Activated T-helper 2 cell treated with anti-CD3 and anti-CD28 coated beads, Interferon-gamma antibody, Interleukin-2, Interleukin-4, amounts not matched to agents 10 μg/mL and 5 μg/mL and 100 μg/mL, durations not matched to agents 14 hours and 24 hours and 36 hours (primary cell): ENCODE measurements at regions not wholly inside any gene's neighbourhood (a gene's known extent, or its start where the extent isn't known, plus 50 kb on each side); places are given as distances from the start of the nearest gene placed in this dataset.

Experiments
- DNase-seq: peaks from one replicate; pipeline ENCODE4 v3.0.0; 2021; ENCODE audit warnings: low spot score
- H3K27ac Mint-ChIP-seq: one replicate; pipeline ENCODE4 v1.8.0; 2021; ENCODE audit warnings: mixed read lengths
- H3K27me3 Mint-ChIP-seq: one replicate; pipeline ENCODE4 v1.8.0; 2021; ENCODE audit warnings: low read depth, mixed read lengths
- H3K36me3 Mint-ChIP-seq: one replicate; pipeline ENCODE4 v1.8.0; 2021; ENCODE audit warnings: low read depth, mixed read lengths
- H3K4me1 Mint-ChIP-seq: one replicate; pipeline ENCODE4 v1.8.0; 2021; ENCODE audit warnings: low read depth, mixed read lengths
- H3K4me3 Mint-ChIP-seq: one replicate; pipeline ENCODE4 v1.8.0; 2021; ENCODE audit warnings: low read depth, mild to moderate bottlenecking, moderate library complexity, mixed read lengths
- H3K9me3 Mint-ChIP-seq: one replicate; pipeline ENCODE4 v1.8.0; 2021; ENCODE audit warnings: mixed read lengths
- intact Hi-C: fragments of 100-400 bp; cut with micrococcal nuclease; formaldehyde crosslinking; loops from one replicate; pipeline ENCODE4 v1.15.1; 2023

- Mint-ChIP-seq H3K9me3 (peaks cover 13% of the 10 kb centered on the region), H3K27ac (no peak overlapping the region), H3K27me3 (peaks cover 10% of the 10 kb centered on the region), H3K4me1 (peaks cover 2% of the 10 kb centered on the region), H3K4me3 (no peak overlapping the region), H3K36me3 (no peaks in the 10 kb centered on the region)
- intact Hi-C loops: no loop called here
- no peak for DNase-seq
Measured at GRCh38 chr21:17738176-17738953, 80.8 kb downstream of the C21orf91 start.

- peaks cover 3% of the 10 kb centered on the region for H3K9me3 Mint-ChIP-seq
- intact Hi-C loops: no loop called here
- peaks cover 2% of the 10 kb centered on the region for H3K4me1 Mint-ChIP-seq
- no peak overlapping the region for H3K4me3 Mint-ChIP-seq
- no peak for DNase-seq
- H3K27ac Mint-ChIP-seq: no peak overlapping the region
- peaks cover 13% of the 10 kb centered on the region for H3K27me3 Mint-ChIP-seq
- no peaks in the 10 kb centered on the region for H3K36me3 Mint-ChIP-seq
Measured at GRCh38 chr21:17736072-17736471, 83.1 kb downstream of the C21orf91 start.

DNA sequence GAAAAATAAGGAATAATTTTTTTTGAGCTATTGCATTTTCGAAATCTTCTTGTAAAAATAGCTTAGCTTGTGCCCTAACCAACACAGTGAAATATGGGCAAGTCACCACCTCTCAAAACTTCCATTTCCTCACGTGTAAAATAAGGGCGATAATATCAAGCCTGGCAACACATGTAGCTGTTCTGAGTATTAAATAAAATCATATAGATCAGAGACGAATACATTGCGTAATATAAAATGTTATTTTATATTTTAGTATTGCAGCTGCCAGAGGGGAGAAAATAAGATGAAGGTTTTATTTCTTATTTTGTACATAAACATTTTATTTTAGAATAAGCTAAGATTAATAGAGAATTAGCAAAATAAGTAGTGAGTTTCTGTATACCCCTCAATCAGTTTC is 85.9 kb downstream of the C21orf91 start:
- DNase-seq: no peak
- Mint-ChIP-seq H3K9me3 (no peaks in the 10 kb centered on the region), H3K4me1 (peaks cover 4% of the 10 kb centered on the region), H3K27ac (no peak overlapping the region), H3K27me3 (peaks cover 7% of the 10 kb centered on the region), H3K4me3 (no peak overlapping the region), H3K36me3 (no peaks in the 10 kb centered on the region)
- intact Hi-C loops: no loop called here

GRCh38 chr21:17732306-17732705 is 86.8 kb downstream of the C21orf91 start:
- Mint-ChIP-seq H3K36me3 (no peaks in the 10 kb centered on the region), H3K9me3 (no peaks in the 10 kb centered on the region), H3K27ac (no peak overlapping the region), H3K4me1 (peaks cover 4% of the 10 kb centered on the region), H3K27me3 (peaks cover 7% of the 10 kb centered on the region), H3K4me3 (no peak overlapping the region)
- intact Hi-C loops: no loop called here
- DNase-seq: no peak

GRCh38 chr21:17731554-17731953 is 87.6 kb downstream of the C21orf91 start:
- DNase-seq: no peak
- H3K36me3 Mint-ChIP-seq: no peaks in the 10 kb centered on the region
- intact Hi-C loops: no loop called here
- H3K4me3 Mint-ChIP-seq: no peak overlapping the region
- H3K27ac Mint-ChIP-seq: no peak overlapping the region
- no peaks in the 10 kb centered on the region for H3K9me3 Mint-ChIP-seq
- peaks cover 4% of the 10 kb centered on the region for H3K4me1 Mint-ChIP-seq
- peaks cover 7% of the 10 kb centered on the region for H3K27me3 Mint-ChIP-seq

DNA sequence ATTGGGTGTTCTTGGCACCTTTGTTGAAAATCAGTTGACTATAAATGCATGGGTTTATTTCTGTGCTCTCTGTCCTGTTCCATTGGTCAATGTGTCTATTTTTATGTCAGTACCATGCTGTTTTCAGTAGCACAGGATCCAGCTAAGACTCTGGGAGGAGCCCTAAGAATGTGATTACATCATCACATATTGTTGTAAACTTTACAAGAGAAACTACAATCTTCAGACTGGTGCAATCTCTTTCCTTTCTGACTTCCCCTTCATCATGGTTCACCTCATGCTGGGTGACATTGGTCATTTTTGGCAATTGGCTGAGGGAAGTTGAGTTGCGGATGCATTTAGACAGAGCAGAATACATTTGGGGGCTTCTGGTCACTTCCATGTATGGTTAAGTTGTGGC is 88.4 kb downstream of the C21orf91 start:
- H3K27ac Mint-ChIP-seq: no peak overlapping the region
- peaks cover 7% of the 10 kb centered on the region for H3K27me3 Mint-ChIP-seq
- H3K4me1 Mint-ChIP-seq: peaks cover 4% of the 10 kb centered on the region
- H3K4me3 Mint-ChIP-seq: no peak overlapping the region
- no peaks in the 10 kb centered on the region for H3K9me3 Mint-ChIP-seq
- no peak for DNase-seq
- intact Hi-C loops: no loop called here
- H3K36me3 Mint-ChIP-seq: no peaks in the 10 kb centered on the region

DNA sequence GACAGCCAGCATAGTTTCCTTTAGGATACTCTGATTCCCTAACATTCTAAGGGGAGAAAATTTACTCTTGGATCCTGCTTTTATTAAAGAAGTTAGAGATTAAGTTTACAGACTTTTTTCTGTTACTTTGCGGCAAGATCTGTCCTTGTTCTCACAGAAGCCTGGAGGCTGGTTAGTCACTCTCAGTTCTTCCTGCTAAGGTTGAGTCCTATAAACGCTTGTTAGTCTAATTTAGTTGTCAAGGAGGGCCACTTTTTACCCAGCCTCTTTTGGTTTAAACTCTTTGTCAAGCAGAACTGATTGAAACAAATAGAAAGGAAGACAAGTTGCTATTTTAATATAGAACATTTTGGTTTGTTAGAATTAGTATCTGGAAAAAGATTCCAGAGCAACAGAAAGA is 89.7 kb downstream of the C21orf91 start:
- Mint-ChIP-seq H3K27me3 (peaks cover 7% of the 10 kb centered on the region), H3K27ac (no peak overlapping the region), H3K4me1 (peaks cover 4% of the 10 kb centered on the region), H3K4me3 (no peak overlapping the region), H3K36me3 (no peaks in the 10 kb centered on the region), H3K9me3 (no peaks in the 10 kb centered on the region)
- no peak for DNase-seq
- intact Hi-C loops: no loop called here

DNA sequence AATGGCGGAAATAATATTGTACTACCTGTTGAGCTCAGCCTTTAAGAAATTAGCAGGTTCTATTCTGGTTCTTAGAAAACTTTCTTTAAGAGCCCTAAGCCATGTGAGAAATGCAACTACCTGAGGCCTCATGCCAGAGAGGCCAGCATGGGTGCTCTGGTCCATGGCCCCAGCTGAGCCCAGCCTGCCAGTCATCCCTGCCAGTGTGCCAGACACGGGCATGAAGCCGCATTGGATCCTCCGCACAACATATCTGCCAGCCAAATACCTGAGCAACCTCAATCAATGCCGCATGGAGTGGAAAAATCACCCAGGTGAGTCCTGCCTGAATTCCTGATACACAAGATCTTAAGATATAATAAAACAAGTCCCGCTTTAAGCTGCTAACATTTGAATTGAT is 91.8 kb downstream of the C21orf91 start:
- no peak for DNase-seq
- Mint-ChIP-seq H3K27ac (no peak overlapping the region), H3K27me3 (no peaks in the 10 kb centered on the region), H3K4me1 (peaks cover 4% of the 10 kb centered on the region), H3K9me3 (no peaks in the 10 kb centered on the region), H3K4me3 (no peak overlapping the region), H3K36me3 (no peaks in the 10 kb centered on the region)
- intact Hi-C loops: no loop called here

- intact Hi-C loops: no loop called here
- no peaks in the 10 kb centered on the region for H3K27me3 Mint-ChIP-seq
- no peaks in the 10 kb centered on the region for H3K36me3 Mint-ChIP-seq
- DNase-seq: no peak
- H3K27ac Mint-ChIP-seq: no peak overlapping the region
- peaks cover 4% of the 10 kb centered on the region for H3K4me1 Mint-ChIP-seq
- H3K9me3 Mint-ChIP-seq: no peaks in the 10 kb centered on the region
- no peak overlapping the region for H3K4me3 Mint-ChIP-seq
Measured at GRCh38 chr21:17726047-17726829, 92.9 kb downstream of the C21orf91 start.

- H3K27me3 Mint-ChIP-seq: no peaks in the 10 kb centered on the region
- no peaks in the 10 kb centered on the region for H3K36me3 Mint-ChIP-seq
- H3K27ac Mint-ChIP-seq: no peak overlapping the region
- H3K9me3 Mint-ChIP-seq: no peaks in the 10 kb centered on the region
- DNase-seq: no peak
- no peak overlapping the region for H3K4me3 Mint-ChIP-seq
- no peaks in the 10 kb centered on the region for H3K4me1 Mint-ChIP-seq
- intact Hi-C loops: no loop called here
Measured at GRCh38 chr21:17725339-17725738, 93.8 kb downstream of the C21orf91 start.

DNA sequence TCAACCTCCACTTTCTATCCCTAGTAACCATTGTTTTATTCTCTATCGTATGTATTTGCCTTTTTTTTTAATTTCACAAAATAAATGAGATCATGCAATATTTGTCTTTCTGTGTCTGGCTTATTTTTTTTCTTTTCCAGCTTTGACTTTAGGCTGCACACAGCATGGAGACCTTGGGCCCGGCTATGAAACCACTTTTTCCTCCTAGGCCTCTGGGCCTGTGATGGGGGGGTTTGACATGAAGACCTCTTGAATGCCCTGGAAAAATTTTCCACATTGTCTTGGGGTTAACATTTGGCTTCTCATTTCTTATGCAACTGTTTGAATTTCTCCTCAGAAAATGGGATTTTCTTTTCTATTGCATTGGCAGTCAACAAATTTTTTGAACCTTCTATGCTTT is 100.2 kb upstream of the BTG3 start:
- peaks cover 3% of the 10 kb centered on the region for H3K36me3 Mint-ChIP-seq
- peaks cover 17% of the 10 kb centered on the region for H3K9me3 Mint-ChIP-seq
- intact Hi-C loops: no loop called here
- DNase-seq: no peak
- peaks cover 28% of the 10 kb centered on the region for H3K4me1 Mint-ChIP-seq
- H3K27ac Mint-ChIP-seq: no peak overlapping the region
- no peak overlapping the region for H3K4me3 Mint-ChIP-seq
- no peaks in the 10 kb centered on the region for H3K27me3 Mint-ChIP-seq

DNA sequence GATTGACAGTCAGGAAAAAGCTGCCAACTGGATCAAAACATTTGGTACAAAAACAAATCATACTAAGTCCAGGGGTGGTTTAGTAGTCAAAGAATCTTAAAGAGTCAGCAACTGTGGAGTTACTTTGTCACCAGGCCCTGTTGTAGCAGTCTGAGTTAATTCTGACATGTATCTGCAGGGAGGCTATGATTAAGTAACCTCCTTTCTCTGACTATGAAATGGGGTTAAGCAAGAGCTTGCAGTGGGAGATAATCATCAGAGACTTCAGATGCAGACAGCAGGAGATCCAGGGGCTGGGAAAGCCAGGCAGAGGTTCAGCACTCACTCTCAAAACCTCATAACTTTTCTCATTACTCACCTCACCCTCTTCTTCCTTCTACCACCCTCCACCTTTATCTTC is 99.2 kb upstream of the BTG3 start:
- no peak overlapping the region for H3K4me3 Mint-ChIP-seq
- no peaks in the 10 kb centered on the region for H3K27me3 Mint-ChIP-seq
- intact Hi-C loops: no loop called here
- peaks cover 20% of the 10 kb centered on the region for H3K9me3 Mint-ChIP-seq
- no peak for DNase-seq
- no peak overlapping the region for H3K27ac Mint-ChIP-seq
- peaks cover 3% of the 10 kb centered on the region for H3K36me3 Mint-ChIP-seq
- peaks cover 28% of the 10 kb centered on the region for H3K4me1 Mint-ChIP-seq

DNA sequence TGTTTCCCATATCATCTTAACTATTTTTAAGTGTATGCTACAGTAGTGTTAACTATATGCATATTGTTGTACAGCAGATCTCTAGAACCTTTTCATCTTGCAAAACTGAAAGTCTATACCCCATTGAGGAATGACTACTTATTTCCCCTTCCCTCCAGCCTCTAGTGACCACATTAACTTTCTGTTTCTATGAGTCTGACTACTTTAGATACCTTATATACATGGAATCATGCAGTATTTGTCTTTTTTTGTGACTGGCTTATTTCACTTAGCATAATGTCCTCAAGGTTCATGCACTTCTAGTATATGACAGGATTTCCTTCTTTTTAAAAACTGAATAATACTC is 96.5 kb upstream of the BTG3 start:
- peaks cover 26% of the 10 kb centered on the region for H3K9me3 Mint-ChIP-seq
- no peak overlapping the region for H3K4me3 Mint-ChIP-seq
- intact Hi-C loops: loop anchor here (1.0 kb wide), 2 partner anchors 75 to 109 kb away; no protein-coding TSS in a partner anchor
- DNase-seq: no peak
- peaks cover 7% of the 10 kb centered on the region for H3K36me3 Mint-ChIP-seq
- no peak overlapping the region for H3K27ac Mint-ChIP-seq
- H3K4me1 Mint-ChIP-seq: peaks cover 28% of the 10 kb centered on the region
- peaks cover 12% of the 10 kb centered on the region for H3K27me3 Mint-ChIP-seq
